ENCODE measurements at regions not wholly inside any gene's neighbourhood (a gene's known extent, or its start where the extent isn't known, plus 50 kb on each side); places are given as distances from the start of the nearest gene placed in this dataset.

GRCh38 chr1:221849110-221849509, 107.2 kb upstream of the DUSP10 start (continued):
- TF ChIP-seq CTCF (IDR thresholded peaks at IDR 0.05 in 2 of 3, conservative IDR thresholded peaks at IDR 0.05 in 1 of 3; ENCODE audit: borderline replicate concordance in 1 of 3, insufficient read depth in 1 of 3, low read depth in 2 of 3, low read length in 2 of 3) = no peak
- TF ChIP-seq ELF1 (IDR thresholded peaks at IDR 0.05; ENCODE audit: borderline replicate concordance, low read depth) = no peak
- no peak for TF ChIP-seq ATF3 (IDR thresholded peaks at IDR 0.05)

GRCh38 chr1:221847676-221848075, 105.8 kb upstream of the DUSP10 start:
- H3K36me3 ChIP-seq (ENCODE audit: control insufficient read depth in 1 of 2, insufficient read depth in 2 of 2, low read length in 2 of 2) = no peaks in the 10 kb centered on the region
- H3K4me2 ChIP-seq (ENCODE audit: low read length) = no peak overlapping the region
- TF ChIP-seq SRF (IDR thresholded peaks at IDR 0.05; ENCODE audit: low read depth) (no peak), SP1 (IDR thresholded peaks at IDR 0.05; ENCODE audit: low read depth) (no peak), YY1 (IDR thresholded peaks at IDR 0.05; ENCODE audit: extremely low read depth, insufficient replicate concordance, low read depth, low read length) (no peak), ZFX (IDR thresholded peaks at IDR 0.05) (no peak), POLR2A (IDR thresholded peaks at IDR 0.05; ENCODE audit: borderline replicate concordance, extremely low read depth, insufficient read depth, insufficient read length) (no peak), EZH2phosphoT487 (IDR thresholded peaks at IDR 0.05; ENCODE audit: borderline replicate concordance) (no peak), CTCF (IDR thresholded peaks at IDR 0.05 in 2 of 3, conservative IDR thresholded peaks at IDR 0.05 in 1 of 3; ENCODE audit: borderline replicate concordance in 1 of 3, insufficient read depth in 1 of 3, low read depth in 2 of 3, low read length in 2 of 3) (no peak), RAD21 (IDR thresholded peaks at IDR 0.05; ENCODE audit: low read depth) (no peak), CBX3 (IDR thresholded peaks at IDR 0.05; ENCODE audit: low read depth) (no peak), ZBTB33 (IDR thresholded peaks at IDR 0.05; ENCODE audit: extremely low read depth, insufficient replicate concordance, low read length) (no peak)
- no peaks in the 10 kb centered on the region for H3K9me2 ChIP-seq (ENCODE audit: insufficient read depth)
- ChIA-PET CTCF (no interaction called here), POLR2A (no interaction called here), RAD21 (ENCODE audit: low non-redundant PET in 1 of 2, low total read pairs in 2 of 2, uncharacterized antibody in 2 of 2, unreplicated experiment in 2 of 2) (no interaction called here)
- no peaks in the 10 kb centered on the region for H3K9me3 ChIP-seq (ENCODE audit: control insufficient read depth in 1 of 2, insufficient read depth in 1 of 2, low read depth in 1 of 2, low read length in 2 of 2)
- no peak overlapping the region for H3K27ac ChIP-seq (ENCODE audit: low read depth, low read length)
- DNase-seq (ENCODE audit: low read depth, low spot score) = no peak
- H3K27me3 ChIP-seq (ENCODE audit: insufficient read depth, low read length) = no peaks in the 10 kb centered on the region
- no peak for ATAC-seq
- no peaks in the 10 kb centered on the region for H3K79me2 ChIP-seq (ENCODE audit: insufficient read depth, low read length)
- no TSS peak for BruUV-seq (replicated peaks)
- intact Hi-C loops (cut with micrococcal nuclease) = no loop called here
- H3K4me1 ChIP-seq (ENCODE audit: control insufficient read depth in 1 of 2, insufficient read depth in 2 of 2, low read length in 2 of 2) = peaks cover 0 to 9% of the 10 kb centered on the region in 2 experiments; a peak in 1 of 4 replicates
- H4K20me1 ChIP-seq (ENCODE audit: insufficient read depth) = no peaks in the 10 kb centered on the region
- H3K9ac ChIP-seq (ENCODE audit: low read length) = no peak overlapping the region
- no peak overlapping the region for H3K4me3 ChIP-seq (replicated peaks in 1 of 2; ENCODE audit: low read depth in 1 of 2, low read length in 2 of 2)
- H2AFZ ChIP-seq (ENCODE audit: low read depth, low read length, poor library complexity, severe bottlenecking) = no peak overlapping the region

Data from HCT116 (cell line).